ENCODE measurements at regions not wholly inside any gene's neighbourhood (a gene's known extent, or its start where the extent isn't known, plus 50 kb on each side); places are given as distances from the start of the nearest gene placed in this dataset.

DNA sequence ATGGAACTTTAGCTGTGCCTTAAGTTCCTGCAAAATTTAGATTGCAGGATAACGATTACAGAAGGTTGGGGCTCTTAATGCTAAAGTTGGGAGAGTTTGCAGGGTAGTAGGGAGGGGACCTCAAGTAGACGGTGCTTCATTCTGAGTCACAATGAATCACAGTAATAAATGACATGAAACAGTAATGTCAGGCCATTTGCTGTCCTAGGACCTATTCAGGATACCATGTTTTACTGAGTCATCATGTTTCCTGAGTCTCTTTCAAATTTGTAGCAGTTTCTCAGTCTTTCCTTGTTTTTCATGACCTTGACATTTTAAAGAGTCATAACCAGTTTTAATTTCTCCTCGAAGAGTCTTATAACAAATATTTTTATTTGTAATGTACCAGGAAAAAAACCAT, 406.9 kb upstream of the MAP3K7 start:
- TF ChIP-seq, protein P1, sequence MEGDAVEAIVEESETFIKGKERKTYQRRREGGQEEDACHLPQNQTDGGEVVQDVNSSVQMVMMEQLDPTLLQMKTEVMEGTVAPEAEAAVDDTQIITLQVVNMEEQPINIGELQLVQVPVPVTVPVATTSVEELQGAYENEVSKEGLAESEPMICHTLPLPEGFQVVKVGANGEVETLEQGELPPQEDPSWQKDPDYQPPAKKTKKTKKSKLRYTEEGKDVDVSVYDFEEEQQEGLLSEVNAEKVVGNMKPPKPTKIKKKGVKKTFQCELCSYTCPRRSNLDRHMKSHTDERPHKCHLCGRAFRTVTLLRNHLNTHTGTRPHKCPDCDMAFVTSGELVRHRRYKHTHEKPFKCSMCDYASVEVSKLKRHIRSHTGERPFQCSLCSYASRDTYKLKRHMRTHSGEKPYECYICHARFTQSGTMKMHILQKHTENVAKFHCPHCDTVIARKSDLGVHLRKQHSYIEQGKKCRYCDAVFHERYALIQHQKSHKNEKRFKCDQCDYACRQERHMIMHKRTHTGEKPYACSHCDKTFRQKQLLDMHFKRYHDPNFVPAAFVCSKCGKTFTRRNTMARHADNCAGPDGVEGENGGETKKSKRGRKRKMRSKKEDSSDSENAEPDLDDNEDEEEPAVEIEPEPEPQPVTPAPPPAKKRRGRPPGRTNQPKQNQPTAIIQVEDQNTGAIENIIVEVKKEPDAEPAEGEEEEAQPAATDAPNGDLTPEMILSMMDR (IDR thresholded peaks at IDR 0.05) = no peak
- TF ChIP-seq POLR2A (IDR thresholded peaks at IDR 0.05) = no peak
